GM23338 (cell line): ENCODE measurements at regions not wholly inside any gene's neighbourhood (a gene's known extent, or its start where the extent isn't known, plus 50 kb on each side); places are given as distances from the start of the nearest gene placed in this dataset.

Source experiments
- ATAC-seq: fragments of 200-7000 bp; cut with Tn5 transposase; 3 replicates; pipeline ENCODE4 v1.9.1; 2020
- DNase-seq: peaks from one replicate; pipeline ENCODE4 v3.0.0-alpha.2; 2015; ENCODE audit warnings: low spot score
- H2AFZ ChIP-seq: fragments of 200-600 bp; sonication (generic); 2 replicates; pipeline ENCODE4 v1.8.0; 2016; ENCODE audit warnings: antibody characterized with exemption, mild to moderate bottlenecking, moderate library complexity
- H3F3A ChIP-seq: fragments of 200-600 bp; sonication (generic); replicated peaks from 2 replicates; pipeline ENCODE4 v1.8.0; 2017; ENCODE audit warnings: antibody characterized with exemption, mixed run types, low read depth
- H3K27ac ChIP-seq: fragments of 200-600 bp; sonication (generic); 2 replicates; pipeline ENCODE4 v1.6.1; 2016; ENCODE audit warnings: low read depth
- H3K27me3 ChIP-seq: fragments of 200-600 bp; sonication (generic); 2 replicates; pipeline ENCODE4 v1.8.0; 2016; ENCODE audit warnings: mild to moderate bottlenecking, mixed run types, moderate library complexity; ENCODE audit not compliant: insufficient read depth
- H3K36me3 ChIP-seq: fragments of 200-600 bp; sonication (generic); 2 replicates; pipeline ENCODE4 v1.8.0; 2016; ENCODE audit warnings: mild to moderate bottlenecking; ENCODE audit not compliant: insufficient read depth
- H3K4me1 ChIP-seq: fragments of 200-600 bp; sonication (generic); 2 replicates; pipeline ENCODE4 v1.8.0; 2016; ENCODE audit warnings: mild to moderate bottlenecking, moderate library complexity; ENCODE audit not compliant: insufficient read depth
- H3K4me2 ChIP-seq: fragments of 200-600 bp; sonication (generic); 2 replicates; pipeline ENCODE4 v1.7.1; 2017; ENCODE audit warnings: mixed run types
- H3K4me3 ChIP-seq: fragments of 200-600 bp; sonication (generic); 2 replicates; pipeline ENCODE4 v1.6.1; 2016; ENCODE audit warnings: mixed run types
- H3K79me2 ChIP-seq: fragments of 200-600 bp; sonication (generic); replicated peaks from 2 replicates; pipeline ENCODE4 v1.8.0; 2017; ENCODE audit warnings: mild to moderate bottlenecking; ENCODE audit not compliant: insufficient read depth
- H3K9me2 ChIP-seq: fragments of 200-600 bp; sonication (generic); 2 replicates; pipeline ENCODE4 v1.8.0; 2017; ENCODE audit not compliant: insufficient read depth
- H4K20me1 ChIP-seq: fragments of 200-600 bp; sonication (generic); replicated peaks from 2 replicates; pipeline ENCODE4 v1.8.0; 2017; ENCODE audit warnings: mild to moderate bottlenecking; ENCODE audit not compliant: insufficient read depth
- H3K27ac Mint-ChIP-seq: 2 replicates; pipeline ENCODE4 v1.8.0; 2020; ENCODE audit warnings: inconsistent platforms, mild to moderate bottlenecking, moderate library complexity, mixed read lengths
- H3K27me3 Mint-ChIP-seq: 3 replicates; pipeline ENCODE4 v1.8.0; 2022; ENCODE audit warnings: low read depth, mild to moderate bottlenecking, moderate library complexity, mixed read lengths, inconsistent platforms; ENCODE audit not compliant: insufficient read depth, poor library complexity
- H3K36me3 Mint-ChIP-seq: 3 replicates; pipeline ENCODE4 v1.8.0; 2021; ENCODE audit warnings: low read depth, mild to moderate bottlenecking, inconsistent platforms, moderate library complexity, mixed read lengths
- H3K4me1 Mint-ChIP-seq: 3 replicates; pipeline ENCODE4 v1.8.0; 2020; ENCODE audit warnings: mild to moderate bottlenecking, inconsistent platforms, mixed read lengths
- H3K4me3 Mint-ChIP-seq: 3 replicates; pipeline ENCODE4 v1.8.0; 2021; ENCODE audit warnings: moderate library complexity, mild to moderate bottlenecking, inconsistent platforms, mixed read lengths
- H3K9me3 Mint-ChIP-seq: 3 replicates; pipeline ENCODE4 v1.8.0; 2020; ENCODE audit warnings: moderate library complexity, mild to moderate bottlenecking, inconsistent platforms, mixed read lengths
- CREB1 ChIP-seq: fragments of 250-450 bp; sonication (Bioruptor Pico); IDR thresholded peaks from 2 replicates; pipeline ENCODE4 v1.5.0; 2020; ENCODE audit warnings: low read depth, mild to moderate bottlenecking, moderate library complexity
- EZH2 ChIP-seq: fragments of 200-600 bp; sonication (generic); IDR thresholded peaks from one replicate; pipeline ENCODE4 v1.8.0; 2017; ENCODE audit warnings: antibody characterized with exemption, mild to moderate bottlenecking, low read depth; ENCODE audit not compliant: unreplicated experiment
- EZH2phosphoT487 ChIP-seq: fragments of 200-600 bp; sonication (generic); IDR thresholded peaks from one replicate; pipeline ENCODE4 v1.8.1; 2018; ENCODE audit warnings: antibody characterized with exemption; ENCODE audit not compliant: unreplicated experiment
- JUNB ChIP-seq: IDR thresholded peaks from one replicate; pipeline ENCODE4 v1.6.1; 2016; ENCODE audit warnings: antibody characterized with exemption; ENCODE audit not compliant: unreplicated experiment
- NANOG ChIP-seq: IDR thresholded peaks from 2 replicates; pipeline ENCODE4 v1.6.1; 2016; ENCODE audit warnings: antibody characterized with exemption, borderline replicate concordance
- POLR2AphosphoS5 ChIP-seq: IDR thresholded peaks from 2 replicates; pipeline ENCODE4 v1.6.1; 2016; ENCODE audit warnings: antibody characterized with exemption, low read depth
- STAT1 ChIP-seq: IDR thresholded peaks from one replicate; pipeline ENCODE4 v1.6.1; 2016; ENCODE audit warnings: antibody characterized with exemption; ENCODE audit not compliant: unreplicated experiment
- ZNF114 ChIP-seq: fragments of 250-450 bp; sonication (Bioruptor Pico); IDR thresholded peaks from 2 replicates; pipeline ENCODE4 v1.5.0; 2020; ENCODE audit warnings: mild to moderate bottlenecking, moderate library complexity
- ZNF331 ChIP-seq: fragments of 250-450 bp; sonication (Bioruptor Pico); IDR thresholded peaks from 2 replicates; pipeline ENCODE4 v1.5.0; 2020; ENCODE audit warnings: low read depth, mild to moderate bottlenecking, moderate library complexity
- ZNF462 ChIP-seq: fragments of 250-450 bp; sonication (Bioruptor Pico); IDR thresholded peaks from 2 replicates; pipeline ENCODE4 v1.5.0; 2020; ENCODE audit warnings: mild to moderate bottlenecking, moderate library complexity
- TF ChIP-seq, protein P1 (sequence below): IDR thresholded peaks from one replicate; pipeline ENCODE4 v1.6.1; 2018; ENCODE audit warnings: antibody characterized with exemption; ENCODE audit not compliant: unreplicated experiment
- TF ChIP-seq, protein P2 (sequence below): IDR thresholded peaks from 2 replicates; pipeline ENCODE4 v1.6.1; 2016; ENCODE audit warnings: antibody characterized with exemption
- TF ChIP-seq, protein P3 (sequence below), 2 experiments: fragments of 200-600 bp in 1 of 2; sonication (generic) in 1 of 2; conservative IDR thresholded peaks; 2 replicates each; pipeline versions ENCODE4 v1.5.1 to v1.6.1; 2016 to 2017; ENCODE audit warnings: antibody characterized with exemption in 2 of 2, low read depth in 2 of 2, mild to moderate bottlenecking in 2 of 2, moderate library complexity in 1 of 2

- H3K4me1 ChIP-seq: no peaks in the 10 kb centered on the region
- Mint-ChIP-seq H3K9me3 (peaks cover 34% of the 10 kb centered on the region), H3K27me3 (peaks cover 3% of the 10 kb centered on the region), H3K27ac (no peak overlapping the region), H3K4me3 (no peak overlapping the region), H3K36me3 (peaks cover 22% of the 10 kb centered on the region), H3K4me1 (no peaks in the 10 kb centered on the region)
- H3K9me2 ChIP-seq: peaks cover 17% of the 10 kb centered on the region
- DNase-seq (no peak), ATAC-seq (no peak)
- TF ChIP-seq, protein P1, sequence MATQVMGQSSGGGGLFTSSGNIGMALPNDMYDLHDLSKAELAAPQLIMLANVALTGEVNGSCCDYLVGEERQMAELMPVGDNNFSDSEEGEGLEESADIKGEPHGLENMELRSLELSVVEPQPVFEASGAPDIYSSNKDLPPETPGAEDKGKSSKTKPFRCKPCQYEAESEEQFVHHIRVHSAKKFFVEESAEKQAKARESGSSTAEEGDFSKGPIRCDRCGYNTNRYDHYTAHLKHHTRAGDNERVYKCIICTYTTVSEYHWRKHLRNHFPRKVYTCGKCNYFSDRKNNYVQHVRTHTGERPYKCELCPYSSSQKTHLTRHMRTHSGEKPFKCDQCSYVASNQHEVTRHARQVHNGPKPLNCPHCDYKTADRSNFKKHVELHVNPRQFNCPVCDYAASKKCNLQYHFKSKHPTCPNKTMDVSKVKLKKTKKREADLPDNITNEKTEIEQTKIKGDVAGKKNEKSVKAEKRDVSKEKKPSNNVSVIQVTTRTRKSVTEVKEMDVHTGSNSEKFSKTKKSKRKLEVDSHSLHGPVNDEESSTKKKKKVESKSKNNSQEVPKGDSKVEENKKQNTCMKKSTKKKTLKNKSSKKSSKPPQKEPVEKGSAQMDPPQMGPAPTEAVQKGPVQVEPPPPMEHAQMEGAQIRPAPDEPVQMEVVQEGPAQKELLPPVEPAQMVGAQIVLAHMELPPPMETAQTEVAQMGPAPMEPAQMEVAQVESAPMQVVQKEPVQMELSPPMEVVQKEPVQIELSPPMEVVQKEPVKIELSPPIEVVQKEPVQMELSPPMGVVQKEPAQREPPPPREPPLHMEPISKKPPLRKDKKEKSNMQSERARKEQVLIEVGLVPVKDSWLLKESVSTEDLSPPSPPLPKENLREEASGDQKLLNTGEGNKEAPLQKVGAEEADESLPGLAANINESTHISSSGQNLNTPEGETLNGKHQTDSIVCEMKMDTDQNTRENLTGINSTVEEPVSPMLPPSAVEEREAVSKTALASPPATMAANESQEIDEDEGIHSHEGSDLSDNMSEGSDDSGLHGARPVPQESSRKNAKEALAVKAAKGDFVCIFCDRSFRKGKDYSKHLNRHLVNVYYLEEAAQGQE: no peak
- TF ChIP-seq JUNB: no peak
- TF ChIP-seq ZNF331: no peak
- TF ChIP-seq ZNF114 (CRISPR knock-in tag): no peak
- no peak for TF ChIP-seq CREB1 (CRISPR knock-in tag)
- no peak for TF ChIP-seq NANOG
- TF ChIP-seq POLR2AphosphoS5: no peak
- TF ChIP-seq, protein P2, sequence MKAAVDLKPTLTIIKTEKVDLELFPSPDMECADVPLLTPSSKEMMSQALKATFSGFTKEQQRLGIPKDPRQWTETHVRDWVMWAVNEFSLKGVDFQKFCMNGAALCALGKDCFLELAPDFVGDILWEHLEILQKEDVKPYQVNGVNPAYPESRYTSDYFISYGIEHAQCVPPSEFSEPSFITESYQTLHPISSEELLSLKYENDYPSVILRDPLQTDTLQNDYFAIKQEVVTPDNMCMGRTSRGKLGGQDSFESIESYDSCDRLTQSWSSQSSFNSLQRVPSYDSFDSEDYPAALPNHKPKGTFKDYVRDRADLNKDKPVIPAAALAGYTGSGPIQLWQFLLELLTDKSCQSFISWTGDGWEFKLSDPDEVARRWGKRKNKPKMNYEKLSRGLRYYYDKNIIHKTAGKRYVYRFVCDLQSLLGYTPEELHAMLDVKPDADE: no peak
- no peak for TF ChIP-seq EZH2
- TF ChIP-seq ZNF462 (CRISPR knock-in tag): no peak
- no peak for TF ChIP-seq STAT1
- TF ChIP-seq EZH2phosphoT487: no peak
- TF ChIP-seq, protein P3, sequence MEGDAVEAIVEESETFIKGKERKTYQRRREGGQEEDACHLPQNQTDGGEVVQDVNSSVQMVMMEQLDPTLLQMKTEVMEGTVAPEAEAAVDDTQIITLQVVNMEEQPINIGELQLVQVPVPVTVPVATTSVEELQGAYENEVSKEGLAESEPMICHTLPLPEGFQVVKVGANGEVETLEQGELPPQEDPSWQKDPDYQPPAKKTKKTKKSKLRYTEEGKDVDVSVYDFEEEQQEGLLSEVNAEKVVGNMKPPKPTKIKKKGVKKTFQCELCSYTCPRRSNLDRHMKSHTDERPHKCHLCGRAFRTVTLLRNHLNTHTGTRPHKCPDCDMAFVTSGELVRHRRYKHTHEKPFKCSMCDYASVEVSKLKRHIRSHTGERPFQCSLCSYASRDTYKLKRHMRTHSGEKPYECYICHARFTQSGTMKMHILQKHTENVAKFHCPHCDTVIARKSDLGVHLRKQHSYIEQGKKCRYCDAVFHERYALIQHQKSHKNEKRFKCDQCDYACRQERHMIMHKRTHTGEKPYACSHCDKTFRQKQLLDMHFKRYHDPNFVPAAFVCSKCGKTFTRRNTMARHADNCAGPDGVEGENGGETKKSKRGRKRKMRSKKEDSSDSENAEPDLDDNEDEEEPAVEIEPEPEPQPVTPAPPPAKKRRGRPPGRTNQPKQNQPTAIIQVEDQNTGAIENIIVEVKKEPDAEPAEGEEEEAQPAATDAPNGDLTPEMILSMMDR (conservative IDR thresholded peaks at IDR 0.05; ENCODE audit: low read depth in 2 of 2): no peak
- no peaks in the 10 kb centered on the region for H4K20me1 ChIP-seq
- no peak overlapping the region for H3K27ac ChIP-seq
- H2AFZ ChIP-seq: no peak overlapping the region
- no peaks in the 10 kb centered on the region for H3F3A ChIP-seq
- no peak overlapping the region for H3K4me2 ChIP-seq
- no peak overlapping the region for H3K4me3 ChIP-seq
- no peaks in the 10 kb centered on the region for H3K79me2 ChIP-seq
- peaks cover 5% of the 10 kb centered on the region for H3K36me3 ChIP-seq
- H3K27me3 ChIP-seq: no peaks in the 10 kb centered on the region
Measured at GRCh38 chr4:44801384-44801783, 75.0 kb upstream of the GNPDA2 start.
